OCI-LY3 (cell line): ENCODE measurements at regions not wholly inside any gene's neighbourhood (a gene's known extent, or its start where the extent isn't known, plus 50 kb on each side); places are given as distances from the start of the nearest gene placed in this dataset.

Experiments used
- H2AFZ ChIP-seq: fragments of 200-600, 300-600 bp; shearing (Covaris generic); 2 replicates; pipeline ENCODE4 v1.6.0; 2014; ENCODE audit warnings: antibody characterized with exemption, low read depth, low read length
- H3K27ac ChIP-seq: fragments of 200-600, 300-600 bp; sonication (generic); 2 replicates; pipeline ENCODE4 v1.5.1; 2014; ENCODE audit warnings: mild to moderate bottlenecking, low read length, moderate library complexity, mixed read lengths
- H3K27me3 ChIP-seq: fragments of 200-600, 300-600 bp; sonication (generic); 2 replicates; pipeline ENCODE4 v1.6.1; 2014; ENCODE audit warnings: low read depth, low read length, mixed read lengths
- H3K36me3 ChIP-seq: fragments of 200-600, 300-600 bp; sonication (generic); replicated peaks from 2 replicates; pipeline ENCODE3; 2014; ENCODE audit warnings: low read depth, low read length, mixed read lengths
- H3K4me1 ChIP-seq: fragments of 300-600, 200-600 bp; sonication (generic); 2 replicates; pipeline ENCODE4 v1.6.1; 2014; ENCODE audit warnings: low read length, mixed read lengths
- H3K4me2 ChIP-seq: fragments of 200-600, 300-600 bp; sonication (generic); 2 replicates; pipeline ENCODE4 v1.6.1; 2014; ENCODE audit warnings: low read length, mixed read lengths
- H3K4me3 ChIP-seq: fragments of 300-600, 200-600 bp; sonication (generic); 2 replicates; pipeline ENCODE4 v1.5.1; 2014; ENCODE audit warnings: antibody characterized with exemption, mild to moderate bottlenecking, low read length, moderate library complexity
- H3K79me2 ChIP-seq: fragments of 300-600, 200-600 bp; shearing (Covaris generic); 2 replicates; pipeline ENCODE4 v1.6.1; 2014; ENCODE audit warnings: mild to moderate bottlenecking, low read length, mixed read lengths
- H3K9ac ChIP-seq: fragments of 300-600, 200-600 bp; shearing (Covaris generic); 2 replicates; pipeline ENCODE4 v1.6.0; 2014; ENCODE audit warnings: mild to moderate bottlenecking, low read length, moderate library complexity
- H3K9me3 ChIP-seq: fragments of 200-600, 300-600 bp; shearing (Covaris generic); 2 replicates; pipeline ENCODE4 v1.6.1; 2014; ENCODE audit warnings: low read length, mixed read lengths; ENCODE audit not compliant: insufficient read depth
- H4K20me1 ChIP-seq: fragments of 200-600, 300-600 bp; sonication (generic); 2 replicates; pipeline ENCODE4 v1.6.1; 2016; ENCODE audit warnings: low read length, mixed read lengths; ENCODE audit not compliant: insufficient read depth
- EZH2phosphoT487 ChIP-seq: fragments of 200-600 bp; shearing (Covaris generic); IDR thresholded peaks from 2 replicates; pipeline ENCODE4 v1.6.1; 2018; ENCODE audit warnings: antibody characterized with exemption, mixed run types, low read depth
- TF ChIP-seq, protein P1 (sequence below): fragments of 200-600, 300-600 bp; sonication (generic); IDR thresholded peaks from 2 replicates; pipeline ENCODE4 v1.5.1; 2014; ENCODE audit warnings: antibody characterized with exemption, low read length, low read depth

DNA sequence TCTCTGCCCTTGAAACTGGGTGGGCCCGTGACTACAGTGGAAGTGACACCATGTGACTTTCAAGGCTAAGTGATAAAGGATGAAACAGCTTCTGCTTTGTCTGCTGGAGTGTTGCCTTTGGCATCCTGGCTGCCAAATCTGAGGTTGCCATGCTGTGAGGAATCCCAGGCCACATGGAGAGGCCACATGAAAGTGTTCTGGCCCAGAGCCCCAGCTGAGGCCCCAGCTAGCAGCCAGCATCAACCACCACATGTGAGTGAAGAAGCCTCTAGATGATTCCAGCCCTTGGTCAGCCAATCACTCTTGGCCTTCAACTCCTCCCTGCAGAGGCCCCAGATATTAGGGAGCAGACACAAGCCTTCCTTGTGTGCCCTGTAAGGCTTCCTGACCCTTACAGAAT lies 94.4 kb upstream of the BCOR start:
- Histone ChIP-seq H4K20me1 (no peaks in the 10 kb centered on the region), H3K9me3 (no peaks in the 10 kb centered on the region), H3K4me1 (peaks cover 22% of the 10 kb centered on the region), H3K4me2 (no peak overlapping the region), H2AFZ (no peak overlapping the region), H3K27me3 (no peaks in the 10 kb centered on the region), H3K27ac (no peak overlapping the region), H3K79me2 (no peaks in the 10 kb centered on the region), H3K9ac (no peak overlapping the region), H3K4me3 (no peak overlapping the region), H3K36me3 (no peaks in the 10 kb centered on the region)
- no peak for TF ChIP-seq EZH2phosphoT487

DNA sequence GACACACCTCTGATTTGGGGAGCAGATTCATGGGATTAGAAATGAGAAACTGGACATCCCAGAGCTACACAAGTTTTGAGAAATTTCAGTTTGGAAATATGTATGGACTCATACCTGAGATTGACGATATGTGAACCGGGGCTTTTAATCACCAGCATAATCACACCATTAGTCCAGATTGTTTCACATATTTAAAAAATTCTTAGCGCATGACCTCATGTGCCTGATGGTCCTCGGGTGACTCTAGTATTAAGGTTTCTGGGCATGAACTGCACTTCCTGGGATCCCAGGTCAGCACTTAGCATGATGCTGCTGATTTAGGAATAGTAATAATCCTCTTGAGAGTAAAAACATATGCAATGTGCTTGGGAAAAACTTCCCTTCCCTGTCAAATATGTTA lies 91.9 kb upstream of the BCOR start:
- TF ChIP-seq, protein P1, sequence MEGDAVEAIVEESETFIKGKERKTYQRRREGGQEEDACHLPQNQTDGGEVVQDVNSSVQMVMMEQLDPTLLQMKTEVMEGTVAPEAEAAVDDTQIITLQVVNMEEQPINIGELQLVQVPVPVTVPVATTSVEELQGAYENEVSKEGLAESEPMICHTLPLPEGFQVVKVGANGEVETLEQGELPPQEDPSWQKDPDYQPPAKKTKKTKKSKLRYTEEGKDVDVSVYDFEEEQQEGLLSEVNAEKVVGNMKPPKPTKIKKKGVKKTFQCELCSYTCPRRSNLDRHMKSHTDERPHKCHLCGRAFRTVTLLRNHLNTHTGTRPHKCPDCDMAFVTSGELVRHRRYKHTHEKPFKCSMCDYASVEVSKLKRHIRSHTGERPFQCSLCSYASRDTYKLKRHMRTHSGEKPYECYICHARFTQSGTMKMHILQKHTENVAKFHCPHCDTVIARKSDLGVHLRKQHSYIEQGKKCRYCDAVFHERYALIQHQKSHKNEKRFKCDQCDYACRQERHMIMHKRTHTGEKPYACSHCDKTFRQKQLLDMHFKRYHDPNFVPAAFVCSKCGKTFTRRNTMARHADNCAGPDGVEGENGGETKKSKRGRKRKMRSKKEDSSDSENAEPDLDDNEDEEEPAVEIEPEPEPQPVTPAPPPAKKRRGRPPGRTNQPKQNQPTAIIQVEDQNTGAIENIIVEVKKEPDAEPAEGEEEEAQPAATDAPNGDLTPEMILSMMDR, result no peak
- no peak for TF ChIP-seq EZH2phosphoT487
- H3K9ac ChIP-seq, result peak overlapping the region; percentile 32; the same call in 1 of the 2 replicates
- H3K4me2 ChIP-seq, result peak overlapping the region; percentile 78
- H3K4me1 ChIP-seq, result peaks cover 22% of the 10 kb centered on the region
- H3K9me3 ChIP-seq, result peaks cover 5% of the 10 kb centered on the region; the same call in 1 of the 2 replicates
- peak overlapping the region; percentile 45 for H3K27ac ChIP-seq
- no peaks in the 10 kb centered on the region for H3K79me2 ChIP-seq
- peak overlapping the region; percentile 67 for H2AFZ ChIP-seq
- peak overlapping the region; percentile 52 for H3K4me3 ChIP-seq
- no peaks in the 10 kb centered on the region for H3K36me3 ChIP-seq
- H4K20me1 ChIP-seq, result no peaks in the 10 kb centered on the region
- no peaks in the 10 kb centered on the region for H3K27me3 ChIP-seq

DNA sequence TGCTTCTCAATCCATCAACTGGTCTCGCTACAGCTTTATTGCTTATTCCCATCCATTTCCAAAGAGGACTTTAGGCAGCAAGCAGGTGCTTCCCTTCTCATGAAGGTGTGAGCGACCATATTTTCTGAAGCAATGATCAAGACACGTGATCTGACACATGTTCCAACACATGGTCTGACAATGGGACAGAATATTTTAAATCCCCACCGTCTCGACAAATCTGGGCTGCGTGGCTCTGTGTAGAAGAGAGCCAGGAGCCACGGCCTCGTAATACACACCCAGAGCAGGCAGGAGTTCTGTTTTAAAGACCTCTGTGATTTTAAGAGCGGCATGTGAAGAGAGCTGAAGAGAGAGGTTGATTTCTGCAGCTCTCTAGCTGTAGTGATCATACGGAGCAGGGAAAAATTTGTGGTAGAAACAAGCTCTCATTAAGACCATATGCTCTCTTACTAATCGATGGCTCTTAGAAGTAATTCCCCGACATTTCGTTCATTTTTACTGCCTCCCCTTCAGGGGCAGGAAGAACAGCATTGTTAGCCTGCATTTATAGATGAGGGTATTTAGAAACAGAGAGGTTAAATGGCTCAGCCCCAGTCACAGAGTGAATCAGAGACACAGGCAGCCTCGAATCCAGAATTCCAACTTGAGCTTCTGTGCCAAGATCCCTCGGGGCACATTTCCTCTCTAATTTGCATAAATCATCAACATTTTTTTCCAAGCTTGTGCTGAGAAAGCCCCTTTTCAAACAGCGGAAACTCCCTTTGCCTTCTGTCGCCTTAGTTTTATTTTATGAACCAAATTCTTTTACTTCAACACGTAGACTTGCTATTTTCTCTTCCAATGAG lies 91.0 kb upstream of the BCOR start:
- no peak for TF ChIP-seq EZH2phosphoT487
- TF ChIP-seq, protein P1, result no peak
- peak overlapping the region; percentile 67 for H2AFZ ChIP-seq
- no peaks in the 10 kb centered on the region for H3K27me3 ChIP-seq
- no peaks in the 10 kb centered on the region for H4K20me1 ChIP-seq
- peaks cover 5% of the 10 kb centered on the region; the same call in 1 of the 2 replicates for H3K9me3 ChIP-seq
- H3K4me1 ChIP-seq, result peaks cover 22% of the 10 kb centered on the region
- peak overlapping the region; percentile 52 for H3K4me3 ChIP-seq
- H3K36me3 ChIP-seq, result no peaks in the 10 kb centered on the region
- H3K4me2 ChIP-seq, result peak overlapping the region; percentile 78
- peak overlapping the region; percentile 32; the same call in 1 of the 2 replicates for H3K9ac ChIP-seq
- H3K79me2 ChIP-seq, result no peaks in the 10 kb centered on the region
- peak overlapping the region; percentile 45 for H3K27ac ChIP-seq

DNA sequence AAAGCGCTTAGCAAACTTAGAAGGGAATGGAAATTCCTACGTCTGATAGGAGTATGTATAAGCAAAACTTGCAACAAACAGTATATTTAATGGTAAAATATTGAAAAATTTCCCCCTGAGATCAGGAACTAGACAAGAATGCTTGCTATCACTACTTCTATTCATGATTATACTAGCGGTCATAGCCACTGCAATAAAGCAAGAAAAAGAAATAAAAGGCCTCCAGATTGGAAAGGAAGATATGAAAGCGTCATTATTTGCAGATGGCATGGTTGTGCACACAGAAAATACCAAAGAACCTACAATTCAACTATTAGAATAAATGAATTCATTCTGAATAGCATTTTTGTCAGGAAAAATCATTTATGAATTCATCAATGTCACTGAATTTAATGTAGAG lies 87.2 kb upstream of the BCOR start:
- no peaks in the 10 kb centered on the region for H3K36me3 ChIP-seq
- no peak overlapping the region for H3K4me2 ChIP-seq
- no peaks in the 10 kb centered on the region for H3K27me3 ChIP-seq
- no peak overlapping the region for H3K9ac ChIP-seq
- TF ChIP-seq, protein P1, result no peak
- TF ChIP-seq EZH2phosphoT487, result no peak
- H3K27ac ChIP-seq, result no peak overlapping the region
- peaks cover 5% of the 10 kb centered on the region; the same call in 1 of the 2 replicates for H3K9me3 ChIP-seq
- no peaks in the 10 kb centered on the region for H4K20me1 ChIP-seq
- H3K79me2 ChIP-seq, result no peaks in the 10 kb centered on the region
- peaks cover 17% of the 10 kb centered on the region for H3K4me1 ChIP-seq
- no peak overlapping the region for H2AFZ ChIP-seq
- no peak overlapping the region for H3K4me3 ChIP-seq
